Upper lobe of right lung (tissue), 1 donor: ENCODE measurements at regions not wholly inside any gene's neighbourhood (a gene's known extent, or its start where the extent isn't known, plus 50 kb on each side); places are given as distances from the start of the nearest gene placed in this dataset.

Experiments used
- ATAC-seq: fragments of 200-7000 bp; cut with Tn5 transposase; one replicate; pipeline ENCODE4 v1.9.1; 2020; ENCODE audit warnings: mild to moderate bottlenecking, moderate library complexity
- DNase-seq: peaks from one replicate; pipeline ENCODE4 v3.0.0-alpha.2; 2020
- H3K27ac ChIP-seq: fragments of 200-600 bp; one replicate; pipeline ENCODE4 v1.8.0; 2022
- H3K27me3 ChIP-seq: fragments of 200-600 bp; one replicate; pipeline ENCODE4 v1.8.0; 2022; ENCODE audit warnings: mild to moderate bottlenecking
- H3K36me3 ChIP-seq: fragments of 200-600 bp; one replicate; pipeline ENCODE4 v1.8.0; 2022
- H3K4me1 ChIP-seq: fragments of 200-600 bp; one replicate; pipeline ENCODE4 v1.8.0; 2022
- H3K4me3 ChIP-seq: fragments of 200-600 bp; one replicate; pipeline ENCODE4 v1.8.0; 2022; ENCODE audit warnings: mild to moderate bottlenecking
- H3K9me3 ChIP-seq: fragments of 200-600 bp; one replicate; pipeline ENCODE4 v1.8.0; 2022
- intact Hi-C: fragments of 100-400 bp; cut with DNase I; formaldehyde crosslinking; loops from one replicate; pipeline ENCODE4 v1.11.0; 2022
- TF ChIP-seq, protein P1 (sequence below): fragments of 200-600 bp; IDR thresholded peaks from one replicate; pipeline ENCODE4 v1.8.0; 2022; ENCODE audit warnings: antibody characterized with exemption
- donor health status: DM: no; HTN: yes; CAD: no; lungs with severe emphysema.

DNA sequence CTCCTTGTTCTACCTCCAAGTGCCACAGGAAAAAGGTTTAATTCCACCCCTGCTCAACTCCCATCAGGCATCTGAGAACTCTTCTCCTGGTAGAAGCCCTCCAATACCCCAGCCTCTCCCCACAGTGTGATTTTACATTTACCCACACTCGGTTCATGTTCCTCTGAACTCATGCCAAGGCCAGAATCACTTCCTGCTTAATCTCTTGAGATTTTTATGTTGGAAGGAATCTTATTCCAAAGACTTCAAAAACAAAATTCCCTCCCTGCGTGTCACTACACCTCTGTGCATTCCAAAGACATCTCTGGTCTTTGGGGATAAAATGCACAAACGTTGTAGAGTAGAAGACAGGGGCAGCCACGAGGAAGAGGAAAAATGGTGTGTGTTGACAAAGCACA, 186.8 kb downstream of the ACTL7B start:
- no peaks in the 10 kb centered on the region for H3K36me3 ChIP-seq
- H3K27ac ChIP-seq: no peak overlapping the region
- ATAC-seq: no peak
- no peaks in the 10 kb centered on the region for H3K4me1 ChIP-seq
- TF ChIP-seq, protein P1, sequence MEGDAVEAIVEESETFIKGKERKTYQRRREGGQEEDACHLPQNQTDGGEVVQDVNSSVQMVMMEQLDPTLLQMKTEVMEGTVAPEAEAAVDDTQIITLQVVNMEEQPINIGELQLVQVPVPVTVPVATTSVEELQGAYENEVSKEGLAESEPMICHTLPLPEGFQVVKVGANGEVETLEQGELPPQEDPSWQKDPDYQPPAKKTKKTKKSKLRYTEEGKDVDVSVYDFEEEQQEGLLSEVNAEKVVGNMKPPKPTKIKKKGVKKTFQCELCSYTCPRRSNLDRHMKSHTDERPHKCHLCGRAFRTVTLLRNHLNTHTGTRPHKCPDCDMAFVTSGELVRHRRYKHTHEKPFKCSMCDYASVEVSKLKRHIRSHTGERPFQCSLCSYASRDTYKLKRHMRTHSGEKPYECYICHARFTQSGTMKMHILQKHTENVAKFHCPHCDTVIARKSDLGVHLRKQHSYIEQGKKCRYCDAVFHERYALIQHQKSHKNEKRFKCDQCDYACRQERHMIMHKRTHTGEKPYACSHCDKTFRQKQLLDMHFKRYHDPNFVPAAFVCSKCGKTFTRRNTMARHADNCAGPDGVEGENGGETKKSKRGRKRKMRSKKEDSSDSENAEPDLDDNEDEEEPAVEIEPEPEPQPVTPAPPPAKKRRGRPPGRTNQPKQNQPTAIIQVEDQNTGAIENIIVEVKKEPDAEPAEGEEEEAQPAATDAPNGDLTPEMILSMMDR: no peak
- H3K27me3 ChIP-seq: no peaks in the 10 kb centered on the region
- DNase-seq: no peak
- intact Hi-C loops: no loop called here
- no peaks in the 10 kb centered on the region for H3K9me3 ChIP-seq
- H3K4me3 ChIP-seq: no peak overlapping the region

DNA sequence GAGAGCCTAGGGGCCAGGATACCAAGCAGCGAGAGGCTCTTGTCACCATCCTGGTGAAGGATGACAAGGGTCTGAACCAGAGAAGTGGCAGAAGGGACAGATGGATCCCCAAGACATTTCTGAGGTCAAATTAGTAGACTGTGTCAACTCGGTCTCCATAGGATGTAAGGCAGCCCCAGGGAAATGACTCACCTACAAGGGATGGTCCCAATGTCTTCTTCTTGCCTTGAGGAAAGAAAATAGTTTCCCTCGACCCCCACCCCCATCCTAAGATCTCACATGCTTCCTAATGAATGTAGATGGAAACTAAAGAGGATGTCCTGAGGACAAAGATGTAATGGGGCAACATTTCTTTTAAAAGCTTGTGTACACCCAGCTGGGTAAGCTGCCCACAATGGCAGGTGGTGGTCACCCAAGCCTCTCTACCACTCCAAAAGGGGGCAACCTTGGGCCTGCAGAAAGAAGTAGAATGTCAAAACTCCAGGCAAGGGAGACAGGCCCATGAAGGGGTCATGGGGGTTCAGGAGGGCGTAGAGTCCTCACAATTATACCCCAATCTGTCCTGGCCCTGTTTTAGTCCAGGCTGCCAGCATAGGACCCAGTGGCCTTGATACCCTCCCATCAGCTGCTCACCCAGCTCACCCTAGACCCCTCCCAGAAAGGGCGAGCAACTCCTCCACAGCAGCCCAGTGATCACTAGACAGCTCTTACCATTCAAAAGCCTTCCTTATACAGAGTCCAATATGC, 187.4 kb downstream of the ACTL7B start:
- TF ChIP-seq, protein P1: no peak
- Histone ChIP-seq H3K36me3 (no peaks in the 10 kb centered on the region), H3K4me1 (no peaks in the 10 kb centered on the region), H3K4me3 (no peak overlapping the region), H3K9me3 (no peaks in the 10 kb centered on the region), H3K27me3 (no peaks in the 10 kb centered on the region), H3K27ac (no peak overlapping the region)
- intact Hi-C loops: no loop called here
- no peak for DNase-seq
- no peak for ATAC-seq

GRCh38 chr9:108666240-108666784, 189.5 kb downstream of the ACTL7B start:
- DNase-seq (no peak), ATAC-seq (no peak)
- no peaks in the 10 kb centered on the region for H3K27me3 ChIP-seq
- H3K4me1 ChIP-seq: no peaks in the 10 kb centered on the region
- no peaks in the 10 kb centered on the region for H3K9me3 ChIP-seq
- no peaks in the 10 kb centered on the region for H3K36me3 ChIP-seq
- H3K4me3 ChIP-seq: no peak overlapping the region
- intact Hi-C loops: no loop called here
- TF ChIP-seq, protein P1: no peak
- H3K27ac ChIP-seq: no peak overlapping the region

- Histone ChIP-seq H3K27ac (no peak overlapping the region), H3K4me3 (no peak overlapping the region), H3K36me3 (no peaks in the 10 kb centered on the region), H3K27me3 (no peaks in the 10 kb centered on the region), H3K4me1 (no peaks in the 10 kb centered on the region), H3K9me3 (no peaks in the 10 kb centered on the region)
- ATAC-seq (no peak), DNase-seq (no peak)
- intact Hi-C loops: no loop called here
- TF ChIP-seq, protein P1: no peak
Measured at GRCh38 chr9:108665521-108666239, 190.1 kb downstream of the ACTL7B start.

GRCh38 chr9:108664309-108665255, 191.2 kb downstream of the ACTL7B start:
- intact Hi-C loops: no loop called here
- Histone ChIP-seq H3K27me3 (no peaks in the 10 kb centered on the region), H3K9me3 (no peaks in the 10 kb centered on the region), H3K36me3 (no peaks in the 10 kb centered on the region), H3K4me3 (no peak overlapping the region), H3K4me1 (no peaks in the 10 kb centered on the region), H3K27ac (no peak overlapping the region)
- ATAC-seq: no peak
- TF ChIP-seq, protein P1: no peak
- no peak for DNase-seq
